H1 (cell line): ENCODE measurements at regions not wholly inside any gene's neighbourhood (a gene's known extent, or its start where the extent isn't known, plus 50 kb on each side); places are given as distances from the start of the nearest gene placed in this dataset.

Experiments used
- CTCF ChIA-PET: fragments of 300-600 bp; sonication (Branson Sonifier 250); formaldehyde crosslinking; loops from one replicate; lab custom pipeline; 2021; ENCODE audit not compliant: partially characterized antibody; lab: Charles Lee
- POLR2A ChIA-PET: fragments of 300-600 bp; sonication (Branson Sonifier 250); formaldehyde crosslinking; loops from one replicate; lab custom pipeline; 2021; ENCODE audit warnings: inconsistent platforms; ENCODE audit not compliant: partially characterized antibody; lab: Charles Lee
- DNase-seq, 2 experiments: peaks; one replicate each; pipeline versions ENCODE4 v3.0.0 to v3.0.0-alpha.2; 2010 to 2022; ENCODE audit warnings: low spot score in 2 of 2, low read depth in 1 of 2, mixed read lengths in 1 of 2
- FAIRE-seq: peaks from 2 replicates; lab custom pipeline; 2011; peaks lifted over from hg19 to GRCh38; lab: Jason Lieb, UNC
- H2AFZ ChIP-seq: 2 replicates; pipeline ENCODE4 v1.8.1; 2012; ENCODE audit warnings: low read length, inconsistent platforms
- H2AK5ac ChIP-seq: 2 replicates; pipeline ENCODE4 v1.6.1; 2013; ENCODE audit warnings: low read depth, low read length
- H2BK120ac ChIP-seq: replicated peaks from 2 replicates; pipeline ENCODE3; 2013; ENCODE audit warnings: low read depth, low read length, inconsistent platforms
- H2BK12ac ChIP-seq: 2 replicates; pipeline ENCODE4 v1.6.1; 2013; ENCODE audit warnings: low read depth, low read length
- H2BK15ac ChIP-seq: 2 replicates; pipeline ENCODE4 v1.6.1; 2013; ENCODE audit warnings: low read length
- H2BK20ac ChIP-seq: 2 replicates; pipeline ENCODE4 v1.6.1; 2013; ENCODE audit warnings: low read length
- H2BK5ac ChIP-seq: 2 replicates; pipeline ENCODE4 v1.6.1; 2013; ENCODE audit warnings: low read depth, low read length
- H3K14ac ChIP-seq: 2 replicates; pipeline ENCODE4 v1.6.1; 2013; ENCODE audit warnings: inconsistent platforms; ENCODE audit not compliant: insufficient read length
- H3K18ac ChIP-seq: 2 replicates; pipeline ENCODE4 v1.6.1; 2013; ENCODE audit warnings: low read length; ENCODE audit errors: extremely low read depth
- H3K23ac ChIP-seq: 2 replicates; pipeline ENCODE4 v1.6.1; 2013; ENCODE audit warnings: inconsistent platforms; ENCODE audit not compliant: insufficient read length
- H3K23me2 ChIP-seq: 2 replicates; pipeline ENCODE4 v1.6.1; 2013; ENCODE audit warnings: low read depth, low read length
- H3K27ac ChIP-seq: 2 replicates; pipeline ENCODE4 v1.6.1; 2011; ENCODE audit warnings: low read depth, low read length, inconsistent platforms
- H3K27me3 ChIP-seq, 4 experiments: replicated peaks in 1 of 4; 1 replicate in 1 of 4; 2 replicates in 3 of 4; pipeline versions ENCODE4 v1.6.1 to v1.8.1; 2011 to 2013; ENCODE audit warnings: low read length in 3 of 4, mild to moderate bottlenecking in 3 of 4, inconsistent platforms in 2 of 4, mixed read lengths in 2 of 4, moderate library complexity in 1 of 4; ENCODE audit not compliant: control insufficient read depth in 3 of 4, insufficient read depth in 3 of 4; ENCODE audit errors: extremely low read depth in 1 of 4
- H3K36me3 ChIP-seq, 4 experiments: 2 replicates each; pipeline versions ENCODE4 v1.6.1 to v1.8.1; 2011 to 2013; ENCODE audit warnings: mild to moderate bottlenecking in 4 of 4, low read length in 3 of 4, moderate library complexity in 2 of 4, control low read depth in 1 of 4, inconsistent platforms in 1 of 4; ENCODE audit not compliant: insufficient read depth in 4 of 4, control insufficient read depth in 2 of 4
- H3K4ac ChIP-seq: replicated peaks from 2 replicates; pipeline ENCODE3; 2013; ENCODE audit warnings: low read length, low read depth, mixed read lengths, inconsistent platforms; ENCODE audit not compliant: insufficient read length
- H3K4me1 ChIP-seq, 4 experiments: replicated peaks in 1 of 4; 1 replicate in 1 of 4; 2 replicates in 3 of 4; pipeline versions ENCODE4 v1.6.1 to v1.8.1; 2011 to 2013; ENCODE audit warnings: low read length in 3 of 4, inconsistent platforms in 2 of 4, mixed read lengths in 1 of 4; ENCODE audit not compliant: insufficient read depth in 4 of 4, control insufficient read depth in 3 of 4
- H3K4me2 ChIP-seq, 2 experiments: 2 replicates each; pipeline versions ENCODE4 v1.6.1 to v1.8.1; 2011 to 2013; ENCODE audit warnings: low read depth in 2 of 2, low read length in 2 of 2, control low read depth in 1 of 2, inconsistent platforms in 1 of 2, mild to moderate bottlenecking in 1 of 2; ENCODE audit not compliant: insufficient read depth in 1 of 2
- H3K4me3 ChIP-seq, 4 experiments: fragments of 200-600, 300-600 bp in 1 of 4; sonication (generic), shearing (Covaris generic), sonication (Bioruptor Twin) in 1 of 4; 2 replicates each; pipeline versions ENCODE4 v1.5.1 to v1.8.1; 2011 to 2016; ENCODE audit warnings: low read length in 4 of 4, low read depth in 3 of 4, control low read depth in 2 of 4, inconsistent platforms in 2 of 4, mild to moderate bottlenecking in 2 of 4, mixed read lengths in 1 of 4, moderate library complexity in 1 of 4; ENCODE audit not compliant: insufficient read depth in 2 of 4; ENCODE audit errors: extremely low read depth in 1 of 4
- H3K56ac ChIP-seq: replicated peaks from 2 replicates; pipeline ENCODE3; 2013; ENCODE audit warnings: low read depth, mild to moderate bottlenecking, mixed read lengths, low read length, inconsistent platforms; ENCODE audit not compliant: insufficient read length
- H3K79me1 ChIP-seq: 2 replicates; pipeline ENCODE4 v1.6.1; 2013; ENCODE audit warnings: low read depth, low read length, control low read depth
- H3K79me2 ChIP-seq, 2 experiments: 2 replicates each; pipeline versions ENCODE4 v1.6.1 to v1.8.1; 2012 to 2013; ENCODE audit warnings: low read length in 2 of 2, mild to moderate bottlenecking in 2 of 2, inconsistent platforms in 1 of 2; ENCODE audit not compliant: insufficient read depth in 2 of 2, control insufficient read depth in 1 of 2
- H3K9ac ChIP-seq, 4 experiments: replicated peaks in 1 of 4; 1 replicate in 1 of 4; 2 replicates in 3 of 4; pipeline versions ENCODE4 v1.6.1 to v1.8.1; 2011 to 2013; ENCODE audit warnings: low read depth in 3 of 4, low read length in 3 of 4, control low read depth in 2 of 4, mild to moderate bottlenecking in 2 of 4, moderate library complexity in 2 of 4, inconsistent platforms in 1 of 4; ENCODE audit errors: extremely low read depth in 1 of 4
- H3K9me3 ChIP-seq, 2 experiments: 2 replicates each; pipeline versions ENCODE4 v1.6.1 to v1.8.1; 2012 to 2013; ENCODE audit warnings: mild to moderate bottlenecking in 2 of 2, moderate library complexity in 2 of 2, control low read depth in 1 of 2, inconsistent platforms in 1 of 2, low read depth in 1 of 2, low read length in 1 of 2, mixed read lengths in 1 of 2; ENCODE audit not compliant: insufficient read depth in 2 of 2
- H4K20me1 ChIP-seq, 2 experiments: replicated peaks in 1 of 2; 2 replicates each; pipeline versions ENCODE3 to v1.8.1; 2011 to 2013; ENCODE audit warnings: inconsistent platforms in 2 of 2, low read length in 2 of 2, mild to moderate bottlenecking in 1 of 2; ENCODE audit not compliant: insufficient read depth in 2 of 2, control insufficient read depth in 1 of 2
- H4K5ac ChIP-seq: 2 replicates; pipeline ENCODE4 v1.6.1; 2013; ENCODE audit warnings: low read length, low read depth, mixed read lengths, inconsistent platforms; ENCODE audit not compliant: insufficient read length
- H4K8ac ChIP-seq: 2 replicates; pipeline ENCODE4 v1.8.0; 2013; ENCODE audit warnings: mild to moderate bottlenecking, moderate library complexity, low read length, inconsistent platforms; ENCODE audit not compliant: insufficient read depth; ENCODE audit errors: extremely low read depth
- H4K91ac ChIP-seq: replicated peaks from 2 replicates; pipeline ENCODE3; 2013; ENCODE audit warnings: low read length, mixed read lengths, inconsistent platforms; ENCODE audit not compliant: insufficient read length
- GTF2F1 ChIP-seq: IDR thresholded peaks from 2 replicates; pipeline ENCODE4 v1.6.1; 2012; ENCODE audit warnings: low read depth, low read length, improper control_type of control experiment, borderline replicate concordance
- JUND ChIP-seq: IDR thresholded peaks from 2 replicates; pipeline ENCODE4 v1.6.1; 2011; ENCODE audit warnings: mild to moderate bottlenecking, improper control_type of control experiment, low read length
- SIX5 ChIP-seq: IDR thresholded peaks from 2 replicates; pipeline ENCODE4 v1.6.1; 2011; ENCODE audit warnings: mild to moderate bottlenecking, low read depth, low read length
- TEAD4 ChIP-seq: IDR thresholded peaks from 2 replicates; pipeline ENCODE4 v1.6.1; 2012; ENCODE audit warnings: low read depth, low read length, inconsistent platforms, mixed read lengths
- USF2 ChIP-seq: IDR thresholded peaks from 2 replicates; pipeline ENCODE4 v1.6.1; 2011; ENCODE audit warnings: low read length, improper control_type of control experiment

DNA sequence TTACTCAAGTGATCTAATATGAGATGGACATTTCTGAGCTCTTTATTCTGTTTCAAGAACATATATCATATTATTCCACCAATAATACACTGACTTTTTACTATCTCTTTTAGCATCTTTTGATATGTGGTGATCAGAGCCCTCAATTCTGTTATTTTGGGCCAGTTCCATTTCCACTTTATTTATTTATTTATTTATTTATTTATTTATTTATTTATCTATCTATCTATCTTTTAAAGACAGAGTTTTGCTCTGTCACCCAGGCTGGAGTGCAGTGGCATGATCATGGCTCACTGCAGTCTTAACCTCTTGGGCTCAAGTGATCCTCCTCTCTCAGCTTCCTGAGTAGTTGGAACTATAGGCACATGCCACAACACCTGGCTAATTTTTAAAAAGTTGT lies 57.4 kb upstream of the GRID2 start:
- no peak overlapping the region for H2AK5ac ChIP-seq
- no peak overlapping the region for H3K4me2 ChIP-seq
- H3K9ac ChIP-seq: no peak overlapping the region
- H3K9me3 ChIP-seq: peaks cover 15 to 25% of the 10 kb centered on the region in 2 experiments
- no peak overlapping the region for H3K14ac ChIP-seq
- no peak overlapping the region for H2BK15ac ChIP-seq
- no peak overlapping the region for H2AFZ ChIP-seq
- H3K4me3 ChIP-seq: no peak overlapping the region
- no peak for TF ChIP-seq JUND
- no peak for TF ChIP-seq USF2
- TF ChIP-seq SIX5: no peak
- TF ChIP-seq GTF2F1: no peak
- no peak for TF ChIP-seq TEAD4
- no peak overlapping the region for H3K18ac ChIP-seq
- no peaks in the 10 kb centered on the region for H3K4me1 ChIP-seq
- no peak overlapping the region for H2BK120ac ChIP-seq
- no peak for FAIRE-seq
- ChIA-PET CTCF (no interaction called here), POLR2A (no interaction called here)
- no peak overlapping the region for H2BK5ac ChIP-seq
- no peaks in the 10 kb centered on the region for H4K20me1 ChIP-seq
- no peak for DNase-seq
- H3K79me1 ChIP-seq: no peaks in the 10 kb centered on the region
- H3K36me3 ChIP-seq: no peaks in the 10 kb centered on the region
- no peak overlapping the region for H4K91ac ChIP-seq
- no peaks in the 10 kb centered on the region; a peak in 1 of 7 replicates for H3K27me3 ChIP-seq
- no peak overlapping the region for H3K27ac ChIP-seq
- H3K79me2 ChIP-seq: no peaks in the 10 kb centered on the region
- no peak overlapping the region for H4K5ac ChIP-seq
- no peak overlapping the region for H4K8ac ChIP-seq
- H3K56ac ChIP-seq: no peak overlapping the region
- no peaks in the 10 kb centered on the region for H3K23me2 ChIP-seq
- no peak overlapping the region for H2BK12ac ChIP-seq
- H3K4ac ChIP-seq: no peak overlapping the region
- no peak overlapping the region for H2BK20ac ChIP-seq
- H3K23ac ChIP-seq: no peak overlapping the region
